Ishikawa (cell line): ENCODE measurements at regions not wholly inside any gene's neighbourhood (a gene's known extent, or its start where the extent isn't known, plus 50 kb on each side); places are given as distances from the start of the nearest gene placed in this dataset.

Experiments used
- CEBPB ChIP-seq: IDR thresholded peaks from 2 replicates; pipeline ENCODE4 v1.6.1; 2012
- CREB1 ChIP-seq: IDR thresholded peaks from 2 replicates; pipeline ENCODE4 v1.6.1; 2012; ENCODE audit warnings: low read depth
- EGR1 ChIP-seq: IDR thresholded peaks from 2 replicates; pipeline ENCODE4 v1.6.1; 2012
- EP300 ChIP-seq: IDR thresholded peaks from 2 replicates; pipeline ENCODE4 v1.6.1; 2012; ENCODE audit warnings: borderline replicate concordance
- FOXM1 ChIP-seq: IDR thresholded peaks from 2 replicates; pipeline ENCODE4 v1.6.1; 2012; ENCODE audit warnings: low read depth, borderline replicate concordance
- NFIC ChIP-seq: IDR thresholded peaks from 2 replicates; pipeline ENCODE4 v1.6.1; 2012
- RAD21 ChIP-seq: IDR thresholded peaks from 2 replicates; pipeline ENCODE4 v1.6.1; 2012; ENCODE audit warnings: low read depth
- TAF1 ChIP-seq: IDR thresholded peaks from 2 replicates; pipeline ENCODE4 v1.6.1; 2012; ENCODE audit warnings: low read depth, mild to moderate bottlenecking
- TCF12 ChIP-seq: IDR thresholded peaks from 2 replicates; pipeline ENCODE4 v1.6.1; 2012; ENCODE audit warnings: low read depth
- TEAD4 ChIP-seq: IDR thresholded peaks from 2 replicates; pipeline ENCODE4 v1.6.1; 2012
- YY1 ChIP-seq: IDR thresholded peaks from 2 replicates; pipeline ENCODE4 v1.6.1; 2012; ENCODE audit warnings: low read depth
- ZBTB7A ChIP-seq: IDR thresholded peaks from 2 replicates; pipeline ENCODE4 v1.6.1; 2012; ENCODE audit warnings: low read depth
- TF ChIP-seq, protein P1 (sequence below): IDR thresholded peaks from 2 replicates; pipeline ENCODE4 v1.6.1; 2012
- TF ChIP-seq, protein P2 (sequence below): IDR thresholded peaks from 2 replicates; pipeline ENCODE4 v1.6.1; 2012
- TF ChIP-seq, protein P3 (sequence below): IDR thresholded peaks from 2 replicates; pipeline ENCODE4 v1.6.1; 2012; ENCODE audit warnings: low read depth, mild to moderate bottlenecking

DNA sequence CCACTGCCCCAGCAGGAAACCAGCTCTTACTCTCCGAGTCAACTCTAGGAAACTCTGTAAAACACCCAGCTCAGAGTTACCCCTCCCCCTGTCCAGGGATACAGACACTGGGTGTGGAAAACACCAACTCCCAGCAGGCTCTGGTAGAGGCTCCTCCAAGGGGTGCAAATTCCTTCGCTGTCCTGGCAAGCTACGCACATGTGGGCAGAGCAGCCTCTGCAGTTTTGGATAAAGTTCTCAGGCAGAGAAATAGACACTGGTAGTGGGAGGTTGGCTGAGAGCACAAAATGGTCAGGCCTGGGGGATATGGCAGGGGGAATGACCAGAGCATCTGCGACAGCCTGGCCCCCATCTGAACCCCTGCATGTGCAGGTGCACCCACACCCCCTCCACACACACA, 146.9 kb upstream of the SDK2 start:
- TF ChIP-seq CEBPB (no peak), FOXM1 (no peak), RAD21 (no peak), TEAD4 (no peak), TAF1 (no peak), ZBTB7A (no peak), CREB1 (no peak), EGR1 (no peak), TCF12 (no peak), YY1 (no peak), NFIC (no peak), EP300 (no peak)
- TF ChIP-seq, protein P1, sequence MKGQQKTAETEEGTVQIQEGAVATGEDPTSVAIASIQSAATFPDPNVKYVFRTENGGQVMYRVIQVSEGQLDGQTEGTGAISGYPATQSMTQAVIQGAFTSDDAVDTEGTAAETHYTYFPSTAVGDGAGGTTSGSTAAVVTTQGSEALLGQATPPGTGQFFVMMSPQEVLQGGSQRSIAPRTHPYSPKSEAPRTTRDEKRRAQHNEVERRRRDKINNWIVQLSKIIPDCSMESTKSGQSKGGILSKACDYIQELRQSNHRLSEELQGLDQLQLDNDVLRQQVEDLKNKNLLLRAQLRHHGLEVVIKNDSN = no peak
- TF ChIP-seq, protein P2, sequence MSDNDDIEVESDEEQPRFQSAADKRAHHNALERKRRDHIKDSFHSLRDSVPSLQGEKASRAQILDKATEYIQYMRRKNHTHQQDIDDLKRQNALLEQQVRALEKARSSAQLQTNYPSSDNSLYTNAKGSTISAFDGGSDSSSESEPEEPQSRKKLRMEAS = no peak

DNA sequence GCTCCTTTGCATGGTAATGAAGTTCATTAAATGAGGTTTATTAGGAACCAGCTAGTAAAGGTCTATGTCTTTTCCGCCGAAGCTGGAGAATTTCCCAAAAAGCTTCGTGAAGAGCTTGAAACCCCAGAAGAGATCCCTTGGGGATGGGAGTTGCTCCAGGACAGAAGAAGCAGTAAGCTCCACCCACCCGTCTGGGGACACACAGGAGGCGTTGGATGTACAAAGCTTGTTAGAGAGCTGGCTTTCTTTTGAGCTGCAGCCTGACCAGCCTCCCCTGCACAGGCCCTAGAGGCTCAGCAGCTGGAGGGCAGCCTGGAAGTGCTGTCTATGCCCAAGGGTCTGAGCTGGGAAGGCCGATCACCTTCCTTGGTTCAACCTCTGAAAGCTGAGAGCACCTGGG, 147.4 kb upstream of the SDK2 start:
- TF ChIP-seq FOXM1 (no peak), EGR1 (no peak), ZBTB7A (no peak), YY1 (no peak), TAF1 (no peak), TCF12 (no peak), EP300 (no peak), CREB1 (no peak)
- TF ChIP-seq, protein P1 = no peak
- TF ChIP-seq, protein P3, sequence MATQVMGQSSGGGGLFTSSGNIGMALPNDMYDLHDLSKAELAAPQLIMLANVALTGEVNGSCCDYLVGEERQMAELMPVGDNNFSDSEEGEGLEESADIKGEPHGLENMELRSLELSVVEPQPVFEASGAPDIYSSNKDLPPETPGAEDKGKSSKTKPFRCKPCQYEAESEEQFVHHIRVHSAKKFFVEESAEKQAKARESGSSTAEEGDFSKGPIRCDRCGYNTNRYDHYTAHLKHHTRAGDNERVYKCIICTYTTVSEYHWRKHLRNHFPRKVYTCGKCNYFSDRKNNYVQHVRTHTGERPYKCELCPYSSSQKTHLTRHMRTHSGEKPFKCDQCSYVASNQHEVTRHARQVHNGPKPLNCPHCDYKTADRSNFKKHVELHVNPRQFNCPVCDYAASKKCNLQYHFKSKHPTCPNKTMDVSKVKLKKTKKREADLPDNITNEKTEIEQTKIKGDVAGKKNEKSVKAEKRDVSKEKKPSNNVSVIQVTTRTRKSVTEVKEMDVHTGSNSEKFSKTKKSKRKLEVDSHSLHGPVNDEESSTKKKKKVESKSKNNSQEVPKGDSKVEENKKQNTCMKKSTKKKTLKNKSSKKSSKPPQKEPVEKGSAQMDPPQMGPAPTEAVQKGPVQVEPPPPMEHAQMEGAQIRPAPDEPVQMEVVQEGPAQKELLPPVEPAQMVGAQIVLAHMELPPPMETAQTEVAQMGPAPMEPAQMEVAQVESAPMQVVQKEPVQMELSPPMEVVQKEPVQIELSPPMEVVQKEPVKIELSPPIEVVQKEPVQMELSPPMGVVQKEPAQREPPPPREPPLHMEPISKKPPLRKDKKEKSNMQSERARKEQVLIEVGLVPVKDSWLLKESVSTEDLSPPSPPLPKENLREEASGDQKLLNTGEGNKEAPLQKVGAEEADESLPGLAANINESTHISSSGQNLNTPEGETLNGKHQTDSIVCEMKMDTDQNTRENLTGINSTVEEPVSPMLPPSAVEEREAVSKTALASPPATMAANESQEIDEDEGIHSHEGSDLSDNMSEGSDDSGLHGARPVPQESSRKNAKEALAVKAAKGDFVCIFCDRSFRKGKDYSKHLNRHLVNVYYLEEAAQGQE = no peak
- TF ChIP-seq, protein P2 = no peak

DNA sequence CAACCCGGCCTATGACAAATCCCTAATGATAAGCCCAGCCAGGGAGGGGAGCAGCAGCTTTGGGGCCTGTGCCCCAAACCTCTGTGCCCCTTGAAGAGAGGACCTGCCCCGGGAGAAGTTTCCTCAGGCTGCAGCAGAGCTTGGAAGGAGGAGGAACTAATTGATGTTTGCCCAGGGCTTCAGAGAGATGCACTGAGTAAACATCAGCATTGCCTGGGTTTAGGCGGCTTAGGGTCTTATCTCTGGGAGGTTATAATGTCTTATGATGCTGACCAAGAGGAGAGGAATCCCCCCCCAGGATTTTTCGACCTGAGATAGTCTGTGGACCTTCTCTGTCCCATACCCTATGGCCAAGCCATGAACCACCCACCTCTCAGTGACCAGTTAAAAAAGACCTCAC, 148.7 kb upstream of the SDK2 start:
- TF ChIP-seq NFIC = no peak
- TF ChIP-seq, protein P3 = no peak
- TF ChIP-seq EP300 = no peak
- no peak for TF ChIP-seq CREB1
- TF ChIP-seq TCF12 = no peak
- TF ChIP-seq, protein P1 = no peak
- TF ChIP-seq EGR1 = no peak
- TF ChIP-seq ZBTB7A = no peak
- TF ChIP-seq FOXM1 = no peak
- TF ChIP-seq, protein P2 = no peak
- no peak for TF ChIP-seq RAD21
- TF ChIP-seq TEAD4 = no peak
- no peak for TF ChIP-seq TAF1
- no peak for TF ChIP-seq YY1

DNA sequence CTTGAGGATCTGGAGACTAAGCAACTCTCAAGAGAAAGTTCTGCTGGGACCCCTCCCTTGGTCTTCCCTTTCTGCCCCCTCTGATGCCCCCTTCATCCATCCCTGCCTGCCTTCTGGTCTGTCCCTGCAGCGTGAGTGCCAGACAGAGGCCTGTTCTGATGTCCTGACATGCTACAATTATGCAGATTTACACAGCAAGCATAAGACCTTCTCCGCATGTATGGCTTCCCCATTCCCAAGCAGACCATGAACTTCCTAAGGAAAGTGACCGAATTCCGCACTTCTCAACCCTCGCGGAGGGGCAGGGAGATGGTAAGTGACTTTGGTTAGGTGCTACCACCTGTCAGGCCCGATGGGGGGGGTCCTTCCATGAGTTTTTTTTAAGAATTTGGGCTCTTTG, 150.1 kb upstream of the SDK2 start:
- TF ChIP-seq TCF12 (no peak), EP300 (no peak), RAD21 (no peak), FOXM1 (no peak), TAF1 (no peak), TEAD4 (no peak), NFIC (no peak), YY1 (no peak), CEBPB (no peak), EGR1 (no peak), CREB1 (no peak), ZBTB7A (no peak)
- TF ChIP-seq, protein P3 = no peak
- TF ChIP-seq, protein P1 = no peak
- TF ChIP-seq, protein P2 = no peak
